ENCODE measurements at regions not wholly inside any gene's neighbourhood (a gene's known extent, or its start where the extent isn't known, plus 50 kb on each side); places are given as distances from the start of the nearest gene placed in this dataset.

DNA sequence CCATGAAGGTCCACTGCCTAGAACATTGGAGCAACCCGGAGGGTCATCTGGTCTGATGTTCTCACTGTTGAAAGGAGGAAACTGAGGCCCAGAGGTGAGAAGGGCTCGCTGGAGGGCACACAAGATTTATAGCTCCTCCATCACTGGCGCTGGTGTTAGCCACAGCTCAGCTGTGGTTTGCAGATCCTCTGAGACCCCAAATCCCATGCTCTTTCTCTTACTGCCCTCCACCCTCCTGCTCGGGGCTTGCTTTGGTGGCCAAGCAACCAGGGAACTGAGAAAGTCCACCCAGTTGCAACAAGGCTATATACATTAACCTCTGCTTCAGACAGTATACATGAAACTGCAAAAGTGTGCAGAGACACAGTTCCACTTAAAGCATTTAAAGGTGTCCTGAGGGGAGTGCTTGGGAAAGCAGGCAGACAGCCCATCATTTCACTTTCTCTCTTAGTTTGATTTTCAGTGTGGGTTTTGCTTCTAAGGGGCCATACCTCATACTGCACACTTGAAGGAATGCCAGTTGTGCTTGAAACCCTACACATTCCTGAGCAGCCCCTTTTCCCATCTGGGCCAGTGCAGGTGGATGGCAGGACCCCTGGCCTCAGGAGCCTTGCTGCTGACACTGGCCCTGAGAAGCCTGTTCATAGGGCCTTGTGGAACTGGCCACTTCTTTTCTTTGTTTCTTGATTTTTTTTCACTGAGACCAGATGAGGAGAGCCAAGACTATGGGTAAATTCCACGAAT is 347.6 kb downstream of the CDC5L start:
- no peaks in the 10 kb centered on the region for H3K27me3 ChIP-seq (ENCODE audit: insufficient read depth in 3 of 3, low read length in 2 of 3)
- no peaks in the 10 kb centered on the region for H3K9me3 ChIP-seq
- no peak overlapping the region for H3K27ac ChIP-seq
- DNase-seq (no peak), ATAC-seq (no peak)
- H3K4me3 ChIP-seq = no peak overlapping the region
- H3K4me1 ChIP-seq = no peaks in the 10 kb centered on the region
- H3K36me3 ChIP-seq (ENCODE audit: insufficient read depth in 1 of 2, low read depth in 1 of 2) = no peaks in the 10 kb centered on the region
- intact Hi-C loops (cut with DNase I) = no loop called here
- TF ChIP-seq CTCF (IDR thresholded peaks at IDR 0.05) = no peak
- 86 to 92% (median 87%) methylated on average over 5 of the region's 5 CpGs for WGBS, 3 donors

GRCh38 chr6:44735630-44735963 is 348.1 kb downstream of the CDC5L start:
- no peaks in the 10 kb centered on the region for H3K4me1 ChIP-seq
- H3K27ac ChIP-seq = no peak overlapping the region
- H3K27me3 ChIP-seq (ENCODE audit: insufficient read depth in 3 of 3, low read length in 2 of 3) = peaks cover 0 to 2% (median 0%) of the 10 kb centered on the region in 3 donors
- intact Hi-C loops (cut with DNase I) = no loop called here
- no peak overlapping the region for H3K4me3 ChIP-seq
- no peaks in the 10 kb centered on the region for H3K36me3 ChIP-seq (ENCODE audit: insufficient read depth in 1 of 2, low read depth in 1 of 2)
- WGBS, 3 donors = 54 to 78% (median 66%) methylated on average over 6 of the region's 6 CpGs
- no peak for TF ChIP-seq CTCF (IDR thresholded peaks at IDR 0.05)
- ATAC-seq (no peak), DNase-seq (peak in 1 of 2 donors; percentile 47)
- no peaks in the 10 kb centered on the region for H3K9me3 ChIP-seq

- Histone ChIP-seq H3K27ac (no peak overlapping the region), H3K36me3 (ENCODE audit: insufficient read depth in 1 of 2, low read depth in 1 of 2) (no peaks in the 10 kb centered on the region), H3K9me3 (no peaks in the 10 kb centered on the region), H3K27me3 (ENCODE audit: insufficient read depth in 3 of 3, low read length in 2 of 3) (peaks cover 0 to 2% (median 0%) of the 10 kb centered on the region in 3 donors), H3K4me1 (no peaks in the 10 kb centered on the region), H3K4me3 (no peak overlapping the region)
- ATAC-seq (no peak), DNase-seq (no peak)
- no peak for TF ChIP-seq CTCF (IDR thresholded peaks at IDR 0.05)
- WGBS, 3 donors = 90 to 98% (median 97%) methylated on average over 9 of the region's 9 CpGs
- intact Hi-C loops (cut with DNase I) = no loop called here
Observed at GRCh38 chr6:44737341-44737740, 349.8 kb downstream of the CDC5L start.

DNA sequence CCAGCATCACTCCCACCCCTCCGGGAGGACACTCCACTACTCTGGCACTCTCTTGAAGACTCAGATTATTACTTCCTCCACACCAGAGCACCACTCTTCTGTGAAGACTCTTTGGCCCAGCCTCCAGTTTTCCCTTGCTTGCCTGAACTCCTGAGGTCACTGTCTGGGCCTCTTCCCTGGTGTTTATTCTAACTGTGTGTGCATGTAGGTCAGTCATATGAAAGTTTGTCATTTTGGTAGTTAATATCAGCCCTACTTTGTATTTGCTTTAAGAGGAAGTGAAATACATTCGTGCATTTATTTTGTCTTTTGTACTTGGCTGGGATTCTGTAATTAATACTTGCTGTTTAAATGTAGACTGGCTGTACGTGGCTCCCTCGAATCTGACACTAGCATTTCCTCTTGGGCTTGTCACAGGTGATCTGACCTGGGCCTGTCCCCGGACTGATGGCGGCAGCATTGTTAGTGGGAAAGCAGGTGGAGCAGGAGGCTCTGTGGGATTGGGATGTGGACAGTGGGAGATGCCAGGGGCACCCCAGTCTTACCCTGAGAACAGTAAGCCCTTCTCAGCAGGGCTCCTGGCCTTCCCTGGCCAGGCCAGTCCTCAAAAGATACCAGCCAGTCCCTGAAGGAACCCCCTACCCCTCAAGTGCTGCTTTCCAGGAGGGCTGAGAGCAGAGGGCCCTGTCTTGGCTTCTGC is 350.5 kb downstream of the CDC5L start:
- Histone ChIP-seq H3K27ac (no peak overlapping the region), H3K27me3 (ENCODE audit: insufficient read depth in 3 of 3, low read length in 2 of 3) (peaks cover 0 to 2% (median 0%) of the 10 kb centered on the region in 3 donors), H3K4me3 (no peak overlapping the region), H3K9me3 (no peaks in the 10 kb centered on the region), H3K4me1 (no peaks in the 10 kb centered on the region), H3K36me3 (ENCODE audit: insufficient read depth in 1 of 2, low read depth in 1 of 2) (no peaks in the 10 kb centered on the region)
- ATAC-seq (peak in 1 of 4 donors; percentile 16), DNase-seq (no peak)
- 62 to 83% (median 78%) methylated on average over 6 of the region's 6 CpGs for WGBS, 3 donors
- no peak for TF ChIP-seq CTCF (IDR thresholded peaks at IDR 0.05)
- intact Hi-C loops (cut with DNase I) = no loop called here
